Keratinocyte (primary cell): ENCODE measurements at regions not wholly inside any gene's neighbourhood (a gene's known extent, or its start where the extent isn't known, plus 50 kb on each side); places are given as distances from the start of the nearest gene placed in this dataset.

Source experiments
- DNase-seq: peaks from one replicate; pipeline ENCODE4 v3.0.0-alpha.2; 2011; ENCODE audit warnings: low read depth, missing footprints, low spot score
- FAIRE-seq: peaks from 2 replicates; lab custom pipeline; 2011; peaks lifted over from hg19 to GRCh38; lab: Jason Lieb, UNC
- H2AFZ ChIP-seq: 2 replicates; pipeline ENCODE4 v1.6.0; 2012; ENCODE audit warnings: low read length, control low read depth, inconsistent platforms; ENCODE audit not compliant: control insufficient read depth
- H3K27ac ChIP-seq: 2 replicates; pipeline ENCODE4 v1.5.1; 2011; ENCODE audit warnings: low read length; ENCODE audit not compliant: control insufficient read depth, insufficient read depth
- H3K27me3 ChIP-seq: 3 replicates; pipeline ENCODE4 v1.6.0; 2011; ENCODE audit warnings: low read length; ENCODE audit not compliant: control insufficient read depth, insufficient read depth; ENCODE audit errors: extremely low read depth
- H3K36me3 ChIP-seq, 2 experiments: 2 replicates in 1 of 2; 3 replicates in 1 of 2; pipeline ENCODE4 v1.5.1; 2011; ENCODE audit warnings: low read length in 2 of 2, mild to moderate bottlenecking in 1 of 2; ENCODE audit not compliant: control insufficient read depth in 2 of 2, insufficient read depth in 2 of 2; ENCODE audit errors: extremely low read depth in 1 of 2
- H3K4me1 ChIP-seq: 3 replicates; pipeline ENCODE4 v1.5.1; 2011; ENCODE audit warnings: low read length; ENCODE audit not compliant: control insufficient read depth, insufficient read depth; ENCODE audit errors: extremely low read depth
- H3K4me2 ChIP-seq: 3 replicates; pipeline ENCODE4 v1.6.0; 2011; ENCODE audit warnings: low read depth, low read length; ENCODE audit not compliant: control insufficient read depth, insufficient read depth; ENCODE audit errors: extremely low read depth
- H3K4me3 ChIP-seq, 3 experiments: fragments of 200-600 bp in 1 of 3; sonication (generic) in 1 of 3; 2 replicates in 2 of 3; 3 replicates in 1 of 3; pipeline ENCODE4 v1.5.1; 2011 to 2016; ENCODE audit warnings: low read length in 3 of 3, mild to moderate bottlenecking in 3 of 3, control low read depth in 2 of 3, inconsistent platforms in 1 of 3, low read depth in 1 of 3, mixed read lengths in 1 of 3, mixed run types in 1 of 3, moderate library complexity in 1 of 3; ENCODE audit not compliant: control insufficient read depth in 2 of 3, insufficient read depth in 2 of 3; ENCODE audit errors: extremely low read depth in 1 of 3
- H3K79me2 ChIP-seq: 2 replicates; pipeline ENCODE4 v1.6.0; 2012; ENCODE audit warnings: low read length; ENCODE audit not compliant: control insufficient read depth, insufficient read depth
- H3K9ac ChIP-seq: 3 replicates; pipeline ENCODE4 v1.6.0; 2011; ENCODE audit warnings: low read length; ENCODE audit not compliant: control insufficient read depth, insufficient read depth; ENCODE audit errors: extremely low read depth
- H3K9me1 ChIP-seq: 3 replicates; pipeline ENCODE4 v1.6.0; 2011; ENCODE audit warnings: low read length; ENCODE audit not compliant: control insufficient read depth, insufficient read depth; ENCODE audit errors: extremely low read depth
- H3K9me3 ChIP-seq: 2 replicates; pipeline ENCODE4 v1.5.1; 2012; ENCODE audit warnings: low read depth, low read length; ENCODE audit not compliant: control insufficient read depth
- H4K20me1 ChIP-seq: 3 replicates; pipeline ENCODE4 v1.6.0; 2011; ENCODE audit warnings: low read length; ENCODE audit not compliant: control insufficient read depth, insufficient read depth; ENCODE audit errors: extremely low read depth
- EZH2 ChIP-seq: IDR thresholded peaks from one replicate; pipeline ENCODE4 v1.6.1; 2012; ENCODE audit warnings: inconsistent platforms, mild to moderate bottlenecking, low read length, moderate library complexity
- dilution Hi-C: fragments of 300-500 bp; cut with MboI; formaldehyde crosslinking; loops from one replicate; pipeline ENCODE4 v1.7.0; 2020; ENCODE audit warnings: low sequenced_read_pairs; ENCODE audit not compliant: extremely low pct_ligation_motif_present
- TF ChIP-seq, protein P1 (sequence below), 3 experiments: IDR thresholded peaks in 1 of 3; conservative IDR thresholded peaks in 1 of 3; optimal IDR thresholded peaks in 1 of 3; 2 replicates in 2 of 3; 3 replicates in 1 of 3; pipeline versions ENCODE3 to v1.5.1; 2011; ENCODE audit warnings: low read length in 3 of 3, mild to moderate bottlenecking in 3 of 3, moderate library complexity in 2 of 3, control low read depth in 1 of 3, inconsistent platforms in 1 of 3; ENCODE audit not compliant: insufficient read depth in 2 of 3; ENCODE audit errors: extremely low read depth in 1 of 3

GRCh38 chr3:76353683-76354082 is 568.3 kb upstream of the ZNF717 start:
- H2AFZ ChIP-seq: no peak overlapping the region
- TF ChIP-seq EZH2: no peak
- TF ChIP-seq, protein P1, sequence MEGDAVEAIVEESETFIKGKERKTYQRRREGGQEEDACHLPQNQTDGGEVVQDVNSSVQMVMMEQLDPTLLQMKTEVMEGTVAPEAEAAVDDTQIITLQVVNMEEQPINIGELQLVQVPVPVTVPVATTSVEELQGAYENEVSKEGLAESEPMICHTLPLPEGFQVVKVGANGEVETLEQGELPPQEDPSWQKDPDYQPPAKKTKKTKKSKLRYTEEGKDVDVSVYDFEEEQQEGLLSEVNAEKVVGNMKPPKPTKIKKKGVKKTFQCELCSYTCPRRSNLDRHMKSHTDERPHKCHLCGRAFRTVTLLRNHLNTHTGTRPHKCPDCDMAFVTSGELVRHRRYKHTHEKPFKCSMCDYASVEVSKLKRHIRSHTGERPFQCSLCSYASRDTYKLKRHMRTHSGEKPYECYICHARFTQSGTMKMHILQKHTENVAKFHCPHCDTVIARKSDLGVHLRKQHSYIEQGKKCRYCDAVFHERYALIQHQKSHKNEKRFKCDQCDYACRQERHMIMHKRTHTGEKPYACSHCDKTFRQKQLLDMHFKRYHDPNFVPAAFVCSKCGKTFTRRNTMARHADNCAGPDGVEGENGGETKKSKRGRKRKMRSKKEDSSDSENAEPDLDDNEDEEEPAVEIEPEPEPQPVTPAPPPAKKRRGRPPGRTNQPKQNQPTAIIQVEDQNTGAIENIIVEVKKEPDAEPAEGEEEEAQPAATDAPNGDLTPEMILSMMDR (optimal IDR thresholded peaks at IDR 0.05 in 1 of 3, IDR thresholded peaks at IDR 0.05 in 1 of 3, conservative IDR thresholded peaks at IDR 0.05 in 1 of 3; ENCODE audit: extremely low read depth in 1 of 3, insufficient read depth in 2 of 3, low read length in 3 of 3): no peak
- dilution Hi-C loops: no loop called here
- H4K20me1 ChIP-seq: no peaks in the 10 kb centered on the region
- H3K9ac ChIP-seq: no peak overlapping the region
- no peak overlapping the region for H3K4me2 ChIP-seq
- H3K27me3 ChIP-seq: no peaks in the 10 kb centered on the region
- H3K79me2 ChIP-seq: no peaks in the 10 kb centered on the region
- H3K27ac ChIP-seq: no peak overlapping the region
- H3K9me1 ChIP-seq: no peaks in the 10 kb centered on the region
- no peaks in the 10 kb centered on the region for H3K9me3 ChIP-seq
- FAIRE-seq: no peak
- no peak for DNase-seq
- H3K4me1 ChIP-seq: no peaks in the 10 kb centered on the region
- no peak overlapping the region for H3K4me3 ChIP-seq
- H3K36me3 ChIP-seq: no peaks in the 10 kb centered on the region

- H3K36me3 ChIP-seq: no peaks in the 10 kb centered on the region
- H3K9me3 ChIP-seq: no peaks in the 10 kb centered on the region
- no peak for DNase-seq
- H3K4me1 ChIP-seq: no peaks in the 10 kb centered on the region
- H3K79me2 ChIP-seq: no peaks in the 10 kb centered on the region
- TF ChIP-seq, protein P1 (optimal IDR thresholded peaks at IDR 0.05 in 1 of 3, IDR thresholded peaks at IDR 0.05 in 1 of 3, conservative IDR thresholded peaks at IDR 0.05 in 1 of 3; ENCODE audit: extremely low read depth in 1 of 3, insufficient read depth in 2 of 3, low read length in 3 of 3): no peak
- no peak for TF ChIP-seq EZH2
- dilution Hi-C loops: no loop called here
- H3K27ac ChIP-seq: no peak overlapping the region
- FAIRE-seq: no peak
- H2AFZ ChIP-seq: no peak overlapping the region
- no peak overlapping the region for H3K4me2 ChIP-seq
- H3K27me3 ChIP-seq: no peaks in the 10 kb centered on the region
- no peak overlapping the region for H3K4me3 ChIP-seq
- H3K9me1 ChIP-seq: no peaks in the 10 kb centered on the region
- no peaks in the 10 kb centered on the region for H4K20me1 ChIP-seq
- no peak overlapping the region for H3K9ac ChIP-seq
Observed at GRCh38 chr3:76361010-76361409, 575.7 kb upstream of the ZNF717 start.
